Left lung (tissue), 4 donors: ENCODE measurements at regions not wholly inside any gene's neighbourhood (a gene's known extent, or its start where the extent isn't known, plus 50 kb on each side); places are given as distances from the start of the nearest gene placed in this dataset.

Experiments
- ATAC-seq: fragments of 200-7000 bp; cut with Tn5 transposase; one replicate; pipeline ENCODE4 v1.9.1; 2020; ENCODE audit warnings: moderate library complexity
- DNase-seq, 4 donors: peaks; one replicate each; pipeline ENCODE4 v3.0.0-alpha.2; 2013 to 2020
- H3K27ac ChIP-seq, 2 donors: fragments of 200-600 bp; sonication (generic) in 1 of 2; one replicate each; pipeline versions ENCODE4 v1.5.0 to v1.8.0; 2020 to 2021
- H3K27me3 ChIP-seq, 2 donors: fragments of 200-600 bp; sonication (generic) in 1 of 2; one replicate each; pipeline versions ENCODE4 v1.5.0 to v1.8.0; 2020 to 2021
- H3K36me3 ChIP-seq, 2 donors: fragments of 200-600 bp; sonication (generic) in 1 of 2; one replicate each; pipeline versions ENCODE4 v1.5.0 to v1.8.0; 2020 to 2021
- H3K4me1 ChIP-seq, 2 donors: fragments of 200-600 bp; one replicate each; pipeline ENCODE4 v1.8.0; 2021
- H3K4me3 ChIP-seq, 2 donors: fragments of 200-600 bp; sonication (generic) in 1 of 2; one replicate each; pipeline versions ENCODE4 v1.5.0 to v1.8.0; 2020 to 2021; ENCODE audit warnings: mild to moderate bottlenecking in 1 of 2
- H3K9me3 ChIP-seq, 2 donors: fragments of 200-600 bp; sonication (generic) in 1 of 2; one replicate each; pipeline versions ENCODE4 v1.5.0 to v1.8.0; 2020 to 2021
- CTCF ChIP-seq, 2 donors: fragments of 200-600 bp; sonication (generic) in 1 of 2; IDR thresholded peaks; one replicate each; pipeline versions ENCODE4 v1.5.0 to v1.8.0; 2021; ENCODE audit warnings: antibody characterized with exemption in 2 of 2
- intact Hi-C, 2 donors: fragments of 100-400 bp; cut with DNase I; formaldehyde crosslinking; loops; one replicate each; pipeline versions ENCODE4 v1.11.2 to v1.14.2; 2022
- donor health status: DM: no; HTN: yes; CAD: no.
- donor health status: DM: no; HTN: no; CAD: no.

DNA sequence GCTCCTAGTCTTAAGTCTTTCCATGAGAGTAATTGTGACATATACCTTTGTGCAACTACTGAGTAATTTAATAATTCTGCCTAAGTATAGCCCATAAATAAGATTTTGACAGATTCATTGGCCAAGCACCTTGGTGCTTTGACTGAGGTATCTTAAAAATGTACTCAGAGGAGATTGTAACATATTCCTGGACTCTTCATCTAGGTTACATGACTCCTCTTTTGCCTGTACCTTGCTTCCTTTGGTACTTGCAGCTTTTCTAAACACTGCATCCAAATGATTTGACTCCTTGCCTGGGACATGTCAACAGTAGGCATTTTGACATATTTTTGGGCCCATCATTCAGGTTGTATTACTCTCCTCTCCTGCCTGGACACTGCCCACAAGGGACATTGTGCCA, 1125.0 kb upstream of the AMELY start:
- no peak for TF ChIP-seq CTCF (IDR thresholded peaks at IDR 0.05)
- Histone ChIP-seq H3K4me3 (no peak overlapping the region), H3K4me1 (no peaks in the 10 kb centered on the region), H3K27me3 (no peaks in the 10 kb centered on the region), H3K36me3 (no peaks in the 10 kb centered on the region), H3K27ac (no peak overlapping the region), H3K9me3 (no peaks in the 10 kb centered on the region)
- DNase-seq (no peak), ATAC-seq (no peak)
- intact Hi-C loops: no loop called here

GRCh38 chrY:8035653-8036052, 1124.1 kb upstream of the AMELY start:
- H3K4me1 ChIP-seq: no peaks in the 10 kb centered on the region
- no peaks in the 10 kb centered on the region for H3K9me3 ChIP-seq
- no peak for ATAC-seq
- DNase-seq: no peak
- no peaks in the 10 kb centered on the region for H3K27me3 ChIP-seq
- H3K36me3 ChIP-seq: no peaks in the 10 kb centered on the region
- H3K27ac ChIP-seq: no peak overlapping the region
- no peak for TF ChIP-seq CTCF (IDR thresholded peaks at IDR 0.05)
- no peak overlapping the region for H3K4me3 ChIP-seq
- intact Hi-C loops: no loop called here

DNA sequence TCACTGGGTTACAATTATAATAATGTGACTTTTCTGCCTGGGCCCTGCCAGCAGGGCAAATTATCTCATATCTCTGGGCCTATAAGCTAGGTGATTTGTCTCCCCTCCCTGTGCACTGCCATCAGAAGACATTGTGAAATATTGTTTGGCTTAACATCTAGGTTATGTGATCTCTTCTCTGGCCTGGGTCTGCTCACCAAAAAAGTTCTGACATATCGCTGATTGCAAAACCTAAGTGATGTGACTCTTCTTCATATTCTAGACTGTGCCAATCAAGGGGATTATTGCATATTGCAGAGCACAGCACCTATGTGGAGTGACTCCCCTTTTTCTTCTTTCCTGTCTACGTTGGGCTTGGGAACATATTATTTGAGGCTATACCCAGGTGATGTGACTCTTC, 1123.1 kb upstream of the AMELY start:
- no peaks in the 10 kb centered on the region for H3K4me1 ChIP-seq
- intact Hi-C loops: no loop called here

GRCh38 chrY:8033200-8033599, 1121.6 kb upstream of the AMELY start:
- Histone ChIP-seq H3K36me3 (no peaks in the 10 kb centered on the region), H3K9me3 (no peaks in the 10 kb centered on the region), H3K4me1 (no peaks in the 10 kb centered on the region), H3K27ac (no peak overlapping the region), H3K4me3 (no peak overlapping the region), H3K27me3 (no peaks in the 10 kb centered on the region)
- ATAC-seq: no peak
- intact Hi-C loops: no loop called here
- DNase-seq: no peak
- TF ChIP-seq CTCF (IDR thresholded peaks at IDR 0.05): no peak

More for the DNA sequence above, 1123.1 kb upstream of the AMELY start:
- ATAC-seq: no peak
- no peak for TF ChIP-seq CTCF (IDR thresholded peaks at IDR 0.05)
- Histone ChIP-seq H3K4me3 (no peak overlapping the region), H3K27ac (no peak overlapping the region), H3K36me3 (no peaks in the 10 kb centered on the region), H3K9me3 (no peaks in the 10 kb centered on the region), H3K27me3 (no peaks in the 10 kb centered on the region)
- no peak for DNase-seq

DNA sequence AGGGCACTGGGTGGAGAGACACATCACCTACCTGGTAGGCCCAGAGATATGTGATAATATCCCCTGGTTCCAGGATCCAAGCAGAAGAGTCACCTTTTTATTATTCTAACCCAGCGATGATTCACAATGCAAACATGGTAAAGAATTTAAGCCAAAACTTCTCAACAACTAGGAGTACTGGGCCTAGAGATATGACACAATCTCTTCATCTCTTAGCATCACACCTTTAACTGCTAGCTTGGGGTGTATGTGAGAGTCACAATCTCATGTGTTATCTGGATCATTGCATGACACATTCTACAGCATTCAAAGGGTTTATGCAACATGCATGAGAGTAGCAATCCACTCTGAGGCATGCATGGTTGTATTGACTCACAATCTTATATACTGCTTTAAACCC, 1109.0 kb upstream of the AMELY start:
- intact Hi-C loops: no loop called here
- DNase-seq: no peak
- TF ChIP-seq CTCF (IDR thresholded peaks at IDR 0.05): no peak
- H3K4me1 ChIP-seq: no peaks in the 10 kb centered on the region
- no peaks in the 10 kb centered on the region for H3K27me3 ChIP-seq
- no peak overlapping the region for H3K4me3 ChIP-seq
- H3K9me3 ChIP-seq: no peaks in the 10 kb centered on the region
- no peaks in the 10 kb centered on the region for H3K36me3 ChIP-seq
- ATAC-seq: no peak
- H3K27ac ChIP-seq: no peak overlapping the region
